ENCODE measurements at regions not wholly inside any gene's neighbourhood (a gene's known extent, or its start where the extent isn't known, plus 50 kb on each side); places are given as distances from the start of the nearest gene placed in this dataset.

- TF ChIP-seq POLR2AphosphoS5 (IDR thresholded peaks at IDR 0.05) (no peak), CTCF (IDR thresholded peaks at IDR 0.05 in 8 of 11, conservative IDR thresholded peaks at IDR 0.05 in 3 of 11) (no peak)
Observed at GRCh38 chr7:12139416-12139815, 71.7 kb upstream of the TMEM106B start.
